Thyroid gland (tissue), 4 donors: ENCODE measurements at regions not wholly inside any gene's neighbourhood (a gene's known extent, or its start where the extent isn't known, plus 50 kb on each side); places are given as distances from the start of the nearest gene placed in this dataset.

Source experiments
- CTCF ChIP-seq, 6 experiments: fragments of 200-600 bp in 3 of 6; fragments of 450-650 bp in 3 of 6; sonication (generic) in 3 of 6; IDR thresholded peaks; one replicate each; pipeline ENCODE4 v1.5.1; 2016 to 2019; ENCODE audit warnings: antibody characterized with exemption in 6 of 6, mild to moderate bottlenecking in 2 of 6, inconsistent platforms in 1 of 6, moderate library complexity in 1 of 6
- POLR2A ChIP-seq, 2 donors: fragments of 450-650 bp; IDR thresholded peaks; one replicate each; pipeline ENCODE4 v1.6.1; 2017; ENCODE audit warnings: antibody characterized with exemption in 2 of 2, mild to moderate bottlenecking in 2 of 2, moderate library complexity in 1 of 2

- no peak for TF ChIP-seq POLR2A (IDR thresholded peaks at IDR 0.05)
- no peak for TF ChIP-seq CTCF (IDR thresholded peaks at IDR 0.05)
Observed at GRCh38 chr4:156146571-156146970, 192.9 kb upstream of the CTSO start.
